K562 (cell line): ENCODE measurements at regions not wholly inside any gene's neighbourhood (a gene's known extent, or its start where the extent isn't known, plus 50 kb on each side); places are given as distances from the start of the nearest gene placed in this dataset.

Experiments used
- ATAC-seq: fragments of 200-7000 bp; cut with Tn5 transposase; 3 replicates; pipeline ENCODE4 v1.9.1; 2020; ENCODE audit warnings: moderate library complexity
- BruUV-seq: library from RNA; stranded (reverse); fragments of 400-500 nt; replicated peaks from 2 replicates; lab custom pipeline; 2021; lab: Mats Ljungman, UMichigan
- CTCF ChIA-PET: fragments of 300-600 bp; formaldehyde crosslinking; extraction: SDS; loops from one replicate; lab custom pipeline; 2021; ENCODE audit warnings: low intra/inter-chr PET ratio; lab: Yijun Ruan, JAX
- POLR2A ChIA-PET: fragments of 300-600, 350-650 bp; sonication (Branson Sonifier 250); formaldehyde crosslinking; extraction: SDS; loops from one replicate; lab custom pipeline; 2021; ENCODE audit warnings: antibody characterized with exemption, inconsistent platforms; lab: Yijun Ruan, JAX
- DNase-seq, 4 experiments: peaks; one replicate each; pipeline versions ENCODE4 v3.0.0 to v3.0.0-alpha.2; 2011 to 2018; ENCODE audit warnings: low spot score in 3 of 4, mixed read lengths in 3 of 4; ENCODE audit errors: extremely low read depth in 1 of 4
- FAIRE-seq: peaks from 2 replicates; lab custom pipeline; 2011; peaks lifted over from hg19 to GRCh38; lab: Jason Lieb, UNC
- H2AFZ ChIP-seq: 2 replicates; pipeline ENCODE4 v1.6.0; 2011; ENCODE audit warnings: low read depth, low read length, control low read depth, inconsistent platforms
- H3K27ac ChIP-seq: fragments of 200-600 bp; 3 replicates; pipeline ENCODE4 v1.8.0; 2011; ENCODE audit warnings: low read depth, mild to moderate bottlenecking, control low read depth, inconsistent platforms, low read length, moderate library complexity, mixed read lengths; ENCODE audit errors: extremely low read depth
- H3K27me3 ChIP-seq, 2 experiments: fragments of 300-600 bp in 1 of 2; 2 replicates in 1 of 2; 3 replicates in 1 of 2; pipeline versions ENCODE4 v1.6.0 to v1.8.0; 2011; ENCODE audit warnings: inconsistent platforms in 2 of 2, low read length in 2 of 2, mild to moderate bottlenecking in 1 of 2, mixed read lengths in 1 of 2, moderate library complexity in 1 of 2; ENCODE audit not compliant: control insufficient read depth in 2 of 2, insufficient read depth in 2 of 2
- H3K36me3 ChIP-seq: fragments of 300-600 bp; 3 replicates; pipeline ENCODE4 v1.8.0; 2011; ENCODE audit warnings: mild to moderate bottlenecking, low read length, inconsistent platforms; ENCODE audit not compliant: control insufficient read depth, insufficient read depth
- H3K4me1 ChIP-seq, 2 experiments: fragments of 200-600 bp in 1 of 2; replicated peaks in 1 of 2; 2 replicates in 1 of 2; 3 replicates in 1 of 2; pipeline versions ENCODE4 v1.5.1 to v1.8.0; 2011; ENCODE audit warnings: inconsistent platforms in 2 of 2, low read length in 2 of 2, mild to moderate bottlenecking in 1 of 2, mixed read lengths in 1 of 2, moderate library complexity in 1 of 2; ENCODE audit not compliant: control insufficient read depth in 2 of 2, insufficient read depth in 2 of 2
- H3K4me2 ChIP-seq: 2 replicates; pipeline ENCODE4 v1.6.1; 2011; ENCODE audit warnings: low read length, control low read depth, inconsistent platforms, mixed read lengths; ENCODE audit not compliant: insufficient read depth
- H3K4me3 ChIP-seq: fragments of 200-600 bp; sonication (generic), shearing (Covaris generic); 2 replicates; pipeline ENCODE4 v1.5.1; 2016; ENCODE audit warnings: control low read depth, inconsistent platforms
- H3K79me2 ChIP-seq: fragments of 200-600 bp; 3 replicates; pipeline ENCODE4 v1.8.0; 2011; ENCODE audit warnings: low read length, inconsistent platforms; ENCODE audit not compliant: control insufficient read depth, insufficient read depth
- H3K9ac ChIP-seq, 2 experiments: 2 replicates each; pipeline versions ENCODE4 v1.6.0 to v1.6.1; 2011; ENCODE audit warnings: low read depth in 2 of 2, low read length in 2 of 2, control low read depth in 1 of 2, inconsistent platforms in 1 of 2, mild to moderate bottlenecking in 1 of 2, mixed read lengths in 1 of 2; ENCODE audit not compliant: insufficient read depth in 1 of 2
- H3K9me1 ChIP-seq: one replicate; pipeline ENCODE4 v1.6.0; 2011; ENCODE audit warnings: inconsistent platforms, mild to moderate bottlenecking, low read length, moderate library complexity; ENCODE audit not compliant: control insufficient read depth, insufficient read depth
- H3K9me3 ChIP-seq: replicated peaks from 2 replicates; pipeline ENCODE4 v1.5.1; 2011; ENCODE audit warnings: low read depth, low read length, inconsistent platforms; ENCODE audit not compliant: control insufficient read depth, insufficient read depth
- H4K20me1 ChIP-seq: replicated peaks from 2 replicates; pipeline ENCODE4 v1.6.1; 2011; ENCODE audit warnings: low read length, inconsistent platforms, mixed read lengths; ENCODE audit not compliant: control insufficient read depth, insufficient read depth
- CBFA2T2 ChIP-seq: fragments of 450-650 bp; conservative IDR thresholded peaks from 2 replicates; pipeline ENCODE4 v1.6.1; 2017; ENCODE audit warnings: mild to moderate bottlenecking
- CEBPG ChIP-seq, 3 experiments: fragments of 200-800 bp in 1 of 3; sonication (Bioruptor generic) in 1 of 3; sonication (generic) in 1 of 3; formaldehyde crosslinking in 1 of 3; IDR thresholded peaks in 2 of 3; conservative IDR thresholded peaks in 1 of 3; 2 replicates each; pipeline versions ENCODE4 v1.6.1 to v1.8.0; 2016 to 2022; ENCODE audit warnings: missing compliant biosample characterization in 2 of 3, missing genetic modification characterization in 2 of 3, mild to moderate bottlenecking in 1 of 3, missing genetic modification reagents in 1 of 3
- GATA2 ChIP-seq: sonication (generic); formaldehyde crosslinking; IDR thresholded peaks from 2 replicates; pipeline ENCODE4 v1.4.0; 2020; ENCODE audit warnings: mild to moderate bottlenecking, missing genetic modification reagents
- HNRNPUL1 ChIP-seq: fragments of 200-400 bp; formaldehyde crosslinking; IDR thresholded peaks from 2 replicates; pipeline ENCODE4 v1.6.1; 2017; ENCODE audit warnings: low read length
- IFI16 ChIP-seq: fragments of 250-450 bp; sonication (Bioruptor Pico); IDR thresholded peaks from 2 replicates; pipeline ENCODE4 v2.1.2; 2022; ENCODE audit warnings: mild to moderate bottlenecking, inconsistent platforms
- PHF20 ChIP-seq: fragments of 450-650 bp; IDR thresholded peaks from 2 replicates; pipeline ENCODE4 v1.6.1; 2018; ENCODE audit not compliant: partially characterized antibody
- POLR2A ChIP-seq: fragments of 450-650 bp; conservative IDR thresholded peaks from 2 replicates; pipeline ENCODE4 v1.6.1; 2016
- TEAD2 ChIP-seq: fragments of 450-650 bp; IDR thresholded peaks from 2 replicates; pipeline ENCODE4 v1.6.1; 2016; ENCODE audit warnings: missing genetic modification characterization, control low read depth, missing compliant biosample characterization
- TEAD4 ChIP-seq, 2 experiments: sonication (generic) in 1 of 2; formaldehyde crosslinking in 1 of 2; IDR thresholded peaks; 2 replicates each; pipeline versions ENCODE4 v1.6.1 to v1.8.0; 2012 to 2022; ENCODE audit warnings: borderline replicate concordance in 1 of 2, inconsistent platforms in 1 of 2, low read length in 1 of 2, mild to moderate bottlenecking in 1 of 2, missing genetic modification reagents in 1 of 2
- ZNF699 ChIP-seq: fragments of 250-450 bp; sonication (Bioruptor Pico); IDR thresholded peaks from 2 replicates; pipeline ENCODE4 v1.8.0; 2021; ENCODE audit warnings: mild to moderate bottlenecking, moderate library complexity; ENCODE audit not compliant: insufficient replicate concordance
- WGBS: fragments of 100-300 bp; shearing (Covaris generic); methylation state at CpG from one replicate; pipeline ENCODE4 v1.1.6; 2016; ENCODE audit warnings: low coverage, mixed read lengths; ENCODE audit not compliant: insufficient coverage; ENCODE audit errors: missing lambda C conversion rate; 5-methylcytosine and 5-hydroxymethylcytosine counted together
- in situ Hi-C: fragments of 300-500 bp; cut with MboI; formaldehyde crosslinking; loops from 4 replicates; pipeline ENCODE4 v1.15.0; 2018; ENCODE audit warnings: inconsistent platforms, mixed read lengths
- intact Hi-C: fragments of 100-400 bp; cut with micrococcal nuclease; formaldehyde crosslinking; loops from 2 replicates; pipeline ENCODE4 v1.14.2; 2022
- TF ChIP-seq, protein P1 (sequence below): fragments of 450-650 bp; formaldehyde crosslinking; IDR thresholded peaks from 2 replicates; pipeline ENCODE4 v1.4.0; 2022; ENCODE audit warnings: mild to moderate bottlenecking, moderate library complexity
- TF ChIP-seq, protein P2 (sequence below): fragments of 250-450 bp; sonication (Bioruptor Pico); IDR thresholded peaks from 2 replicates; pipeline ENCODE4 v1.5.0; 2020; ENCODE audit warnings: mild to moderate bottlenecking, borderline replicate concordance

DNA sequence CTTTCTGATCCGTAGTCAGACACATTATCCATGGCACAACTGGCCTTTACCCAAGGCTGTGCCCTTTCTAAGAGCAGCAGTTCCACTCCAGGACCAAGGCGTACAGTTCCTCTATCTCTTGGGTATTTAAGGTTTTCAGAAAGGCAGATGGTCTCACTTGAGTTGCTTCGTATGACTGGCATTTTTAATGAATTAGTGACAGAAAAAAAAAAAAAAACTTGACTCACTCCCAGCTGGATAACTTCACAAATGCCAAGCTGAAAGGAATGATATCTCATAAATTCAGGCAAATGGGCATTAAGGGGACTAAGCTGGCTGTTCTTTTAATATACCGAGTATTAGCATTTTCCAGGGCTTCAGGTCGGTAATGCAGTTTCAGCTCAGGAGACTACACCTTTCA is 60.7 kb downstream of the SLC24A2 start:
- H3K4me2 ChIP-seq: no peak overlapping the region
- FAIRE-seq (no peak), DNase-seq (no peak), ATAC-seq (no peak)
- no peaks in the 10 kb centered on the region for H3K36me3 ChIP-seq
- no peaks in the 10 kb centered on the region for H3K4me1 ChIP-seq
- H4K20me1 ChIP-seq: no peaks in the 10 kb centered on the region
- H3K4me3 ChIP-seq: no peak overlapping the region
- intact Hi-C loops (no loop called here), in situ Hi-C loops (no loop called here)
- H3K27me3 ChIP-seq: no peaks in the 10 kb centered on the region
- no peaks in the 10 kb centered on the region for H3K9me3 ChIP-seq
- no peaks in the 10 kb centered on the region for H3K79me2 ChIP-seq
- H3K27ac ChIP-seq: no peak overlapping the region
- POLR2A ChIA-PET: interaction anchor here (0.6 to 1.2 kb wide), 2 partner anchors 13 to 46 kb away, joined by 3 to 5 read pairs; no protein-coding TSS in a partner anchor
- CTCF ChIA-PET: no interaction called here
- no peaks in the 10 kb centered on the region for H3K9me1 ChIP-seq
- no peak for TF ChIP-seq CEBPG (CRISPR knock-in tag; IDR thresholded peaks at IDR 0.05)
- no peak for TF ChIP-seq CEBPG (tag; conservative IDR thresholded peaks at IDR 0.05 in 1 of 2, IDR thresholded peaks at IDR 0.05 in 1 of 2)
- TF ChIP-seq PHF20: no peak
- TF ChIP-seq, protein P1, sequence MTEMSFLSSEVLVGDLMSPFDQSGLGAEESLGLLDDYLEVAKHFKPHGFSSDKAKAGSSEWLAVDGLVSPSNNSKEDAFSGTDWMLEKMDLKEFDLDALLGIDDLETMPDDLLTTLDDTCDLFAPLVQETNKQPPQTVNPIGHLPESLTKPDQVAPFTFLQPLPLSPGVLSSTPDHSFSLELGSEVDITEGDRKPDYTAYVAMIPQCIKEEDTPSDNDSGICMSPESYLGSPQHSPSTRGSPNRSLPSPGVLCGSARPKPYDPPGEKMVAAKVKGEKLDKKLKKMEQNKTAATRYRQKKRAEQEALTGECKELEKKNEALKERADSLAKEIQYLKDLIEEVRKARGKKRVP: no peak
- TF ChIP-seq ZNF699 (CRISPR knock-in tag): no peak
- TF ChIP-seq, protein P2, sequence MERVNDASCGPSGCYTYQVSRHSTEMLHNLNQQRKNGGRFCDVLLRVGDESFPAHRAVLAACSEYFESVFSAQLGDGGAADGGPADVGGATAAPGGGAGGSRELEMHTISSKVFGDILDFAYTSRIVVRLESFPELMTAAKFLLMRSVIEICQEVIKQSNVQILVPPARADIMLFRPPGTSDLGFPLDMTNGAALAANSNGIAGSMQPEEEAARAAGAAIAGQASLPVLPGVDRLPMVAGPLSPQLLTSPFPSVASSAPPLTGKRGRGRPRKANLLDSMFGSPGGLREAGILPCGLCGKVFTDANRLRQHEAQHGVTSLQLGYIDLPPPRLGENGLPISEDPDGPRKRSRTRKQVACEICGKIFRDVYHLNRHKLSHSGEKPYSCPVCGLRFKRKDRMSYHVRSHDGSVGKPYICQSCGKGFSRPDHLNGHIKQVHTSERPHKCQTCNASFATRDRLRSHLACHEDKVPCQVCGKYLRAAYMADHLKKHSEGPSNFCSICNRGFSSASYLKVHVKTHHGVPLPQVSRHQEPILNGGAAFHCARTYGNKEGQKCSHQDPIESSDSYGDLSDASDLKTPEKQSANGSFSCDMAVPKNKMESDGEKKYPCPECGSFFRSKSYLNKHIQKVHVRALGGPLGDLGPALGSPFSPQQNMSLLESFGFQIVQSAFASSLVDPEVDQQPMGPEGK (CRISPR knock-in tag): no peak
- TF ChIP-seq TEAD4 (IDR thresholded peaks at IDR 0.05; ENCODE audit: low read length): no peak
- TF ChIP-seq TEAD4 (CRISPR knock-in tag; IDR thresholded peaks at IDR 0.05; ENCODE audit: borderline replicate concordance): no peak
- no peak for TF ChIP-seq TEAD2 (tag)
- no peak for TF ChIP-seq POLR2A
- TF ChIP-seq CBFA2T2: no peak
- no peak for TF ChIP-seq GATA2 (CRISPR knock-in tag)
- TF ChIP-seq HNRNPUL1: no peak
- TF ChIP-seq IFI16 (CRISPR knock-in tag): no peak
- 0 out of 2 replicates have a peak overlapping the region, but pooled peaks have one; percentile 24 for H2AFZ ChIP-seq
- BruUV-seq: no TSS peak
- H3K9ac ChIP-seq: no peak overlapping the region
- WGBS: 23% methylated on average over 5 of the region's 5 CpGs
